ENCODE measurements at regions not wholly inside any gene's neighbourhood (a gene's known extent, or its start where the extent isn't known, plus 50 kb on each side); places are given as distances from the start of the nearest gene placed in this dataset.

GRCh38 chr17:52228823-52229222, 70.3 kb upstream of the CA10 start:
- DNase-seq = no peak

- DNase-seq = no peak
These were observed 69.4 kb upstream of the CA10 start for GRCh38 chr17:52227926-52228325.

GRCh38 chr17:52213451-52213850, 54.9 kb upstream of the CA10 start:
- DNase-seq = no peak

- DNase-seq = no peak
These were observed 54.3 kb upstream of the CA10 start for GRCh38 chr17:52212851-52213250.

GRCh38 chr17:52209507-52209906, 51.0 kb upstream of the CA10 start:
- no peak for DNase-seq

Measured in left kidney (tissue), 1 donor.